ENCODE measurements at regions not wholly inside any gene's neighbourhood (a gene's known extent, or its start where the extent isn't known, plus 50 kb on each side); places are given as distances from the start of the nearest gene placed in this dataset.
"Not testable (repeated sequence)": the region's sequence is repeated elsewhere in the genome, so short reads cannot be mapped to it uniquely, and the experiment has no call there.

DNA sequence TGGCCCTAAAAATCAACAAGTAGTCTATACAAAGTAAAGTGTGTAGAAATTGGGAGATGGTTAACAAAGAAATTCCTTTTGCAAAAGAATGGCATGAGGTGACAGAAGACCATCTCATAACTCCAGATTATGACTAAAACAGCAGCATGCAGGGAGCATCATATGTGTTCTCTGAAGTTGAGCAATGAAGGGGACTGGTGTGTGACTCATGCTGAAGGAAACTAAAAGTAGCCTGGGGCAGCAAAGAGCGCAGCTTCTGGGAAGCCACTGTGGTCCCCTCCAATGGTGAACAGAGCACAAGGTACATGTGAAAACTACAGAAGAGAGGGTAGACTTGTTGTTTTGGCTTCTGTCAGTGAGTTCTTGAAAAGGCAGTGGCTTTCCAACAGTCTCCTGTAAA, 133.4 kb downstream of the MACC1 start:
- peak; percentile 59 for DNase-seq

GRCh38 chr7:20079080-20079479, 138.1 kb downstream of the MACC1 start:
- DNase-seq = no peak

DNA sequence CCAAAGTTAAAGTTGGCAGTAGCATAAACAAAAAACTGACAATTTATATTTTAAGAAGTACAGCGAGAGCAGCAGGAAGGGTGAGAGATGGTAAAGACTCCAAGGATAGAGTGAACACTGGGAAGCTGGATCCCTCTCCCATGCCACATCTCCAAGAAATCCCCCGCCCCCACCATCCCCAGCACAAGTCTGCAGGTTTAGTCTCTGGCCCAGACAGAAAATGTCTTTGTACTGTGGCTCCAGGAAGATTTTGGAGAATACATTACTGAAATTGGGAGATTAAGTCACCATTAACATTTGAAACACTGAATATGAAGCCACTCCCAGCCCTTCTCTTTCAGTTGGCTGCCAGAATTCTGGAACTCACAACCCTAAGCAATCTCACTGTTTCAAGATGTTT, 140.3 kb downstream of the MACC1 start:
- DNase-seq = no peak

DNA sequence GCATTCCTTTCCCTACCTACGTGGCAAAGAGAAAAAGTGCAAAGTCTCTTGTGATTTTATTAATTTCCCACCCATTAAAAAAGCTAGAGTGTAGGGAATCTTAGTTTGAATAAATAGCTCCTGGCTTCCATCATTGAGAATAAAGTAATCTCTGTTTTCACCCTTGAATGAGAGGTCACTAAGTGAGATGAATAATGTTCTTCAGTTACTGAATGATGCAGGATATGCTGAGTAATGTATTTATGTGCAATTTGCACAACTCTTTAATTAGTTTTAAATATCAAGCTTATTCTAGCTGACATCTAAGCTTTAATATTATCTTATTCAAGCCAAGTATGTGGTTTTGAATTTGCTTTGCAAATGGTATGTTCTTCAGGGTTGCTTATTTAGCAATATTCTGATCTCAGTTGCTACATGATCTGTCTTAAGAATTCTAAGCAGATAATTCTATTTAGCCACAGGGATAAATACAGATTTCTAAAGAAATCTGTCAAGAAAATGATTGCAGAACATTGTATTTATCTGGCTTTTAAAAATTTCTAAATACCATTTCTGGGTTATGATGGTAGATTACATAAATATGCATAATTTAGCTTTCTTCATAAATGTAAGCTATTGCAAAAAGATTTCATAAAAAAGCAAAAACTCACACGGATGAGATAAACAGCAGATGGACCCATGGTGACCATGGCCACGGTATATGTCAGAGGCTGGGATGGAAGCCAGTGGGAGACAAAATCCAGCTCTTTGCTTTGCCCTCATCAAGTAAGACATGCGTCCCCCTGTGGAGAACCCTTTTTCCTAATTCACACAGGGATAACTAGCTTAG, 141.0 kb downstream of the MACC1 start:
- DNase-seq = peak; percentile 14

GRCh38 chr7:20075440-20075839, 141.7 kb downstream of the MACC1 start:
- DNase-seq = no peak

DNA sequence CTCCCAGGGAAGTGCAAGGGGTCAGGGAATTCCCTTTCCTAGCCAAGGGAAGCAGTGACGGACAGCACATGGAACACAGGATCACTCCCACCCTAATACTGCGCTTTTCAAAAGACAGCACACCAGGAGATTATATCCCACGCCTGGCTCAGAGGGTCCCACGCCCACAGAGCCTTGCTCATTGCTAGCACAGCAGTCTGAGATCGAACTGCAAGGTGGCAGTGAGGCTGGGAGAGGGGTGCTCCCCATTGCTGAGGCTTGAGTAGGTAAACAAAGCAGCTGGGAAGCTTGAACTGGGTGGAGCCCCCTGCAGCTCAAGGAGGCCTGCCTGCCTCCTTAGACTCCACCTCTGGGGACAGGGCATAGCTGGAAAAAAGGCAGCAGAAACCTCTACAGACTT, 149.2 kb downstream of the MACC1 start:
- DNase-seq = not testable (repeated sequence)

DNA sequence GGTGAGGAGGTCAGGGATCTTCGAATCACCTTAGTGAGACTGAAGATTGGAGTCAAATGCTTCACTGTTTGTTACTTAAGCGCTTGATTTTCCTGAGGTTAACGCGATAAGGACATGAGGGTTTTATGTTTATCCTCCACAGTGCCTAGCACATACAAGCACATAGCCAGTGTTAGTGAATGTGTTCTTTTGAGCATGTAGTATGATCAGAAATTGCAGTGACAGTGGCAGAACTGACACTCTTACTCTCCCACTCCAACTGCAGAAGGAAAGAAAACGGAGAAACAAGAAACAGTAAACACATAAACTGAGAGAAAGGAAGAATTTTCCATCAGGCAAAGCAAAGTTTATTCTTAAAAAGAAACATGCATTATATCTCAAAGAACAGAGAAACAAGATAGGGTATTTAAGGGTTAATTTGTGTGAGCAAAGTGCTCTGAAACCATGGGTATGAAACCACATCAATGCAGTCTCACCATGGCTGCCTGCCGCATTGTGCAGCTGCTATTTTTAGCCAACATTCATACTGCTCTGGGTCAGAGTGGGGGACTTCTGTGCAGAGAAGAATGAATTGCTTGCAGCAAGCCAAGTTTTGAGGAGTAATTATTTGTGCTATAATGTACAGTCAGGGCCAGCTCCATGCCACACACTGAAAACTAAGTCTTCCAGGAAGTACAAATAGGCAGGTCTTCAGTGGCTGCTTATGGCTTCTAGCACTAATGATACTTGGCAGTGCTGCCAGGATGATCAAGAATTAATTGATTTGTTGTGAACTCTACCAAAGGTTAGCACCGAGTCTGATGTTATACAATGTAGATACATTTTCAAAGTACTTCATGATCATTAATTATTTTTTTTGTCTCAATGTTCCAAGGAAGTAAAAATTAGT, 152.0 kb downstream of the MACC1 start:
- peak; percentile 88 for DNase-seq

- peak; percentile 69 for DNase-seq
These were observed 152.8 kb downstream of the MACC1 start for GRCh38 chr7:20064181-20064970.

DNA sequence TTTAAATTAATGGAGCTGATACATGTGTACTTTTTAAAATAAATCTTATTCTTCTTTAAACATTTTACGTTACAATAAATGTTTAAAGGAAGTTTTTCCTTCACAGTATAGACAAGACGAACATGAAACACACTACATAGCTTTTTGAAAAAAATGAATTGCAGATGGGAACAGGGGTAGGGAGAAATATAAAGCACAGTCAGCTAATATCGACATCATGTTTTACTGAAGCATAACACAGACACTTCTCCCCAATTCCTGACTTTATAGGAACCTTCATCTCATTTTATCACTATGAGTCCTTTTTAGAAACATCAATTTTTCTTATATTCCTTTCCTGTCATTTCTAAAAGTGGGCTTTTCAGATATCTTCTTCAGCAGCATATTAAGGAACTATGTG, 153.5 kb downstream of the MACC1 start:
- no peak for DNase-seq

DNA sequence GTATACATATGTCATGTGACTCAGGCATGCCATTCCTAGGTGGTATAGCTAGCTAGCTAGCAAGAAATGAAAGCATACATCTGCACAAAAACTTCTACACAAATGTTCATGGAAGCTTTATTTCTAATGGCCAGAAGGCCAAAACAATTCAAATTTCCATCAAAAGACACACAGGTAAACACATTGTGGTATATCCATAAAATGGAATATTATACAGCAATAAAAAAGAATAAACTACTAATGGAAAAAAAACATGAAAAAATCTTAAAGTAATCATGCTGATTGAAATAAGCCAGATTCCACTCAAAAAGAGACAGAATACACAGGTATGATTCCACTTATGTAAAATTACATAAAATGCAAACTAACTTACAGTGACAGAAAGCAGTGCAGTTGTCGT, 154.3 kb downstream of the MACC1 start:
- no peak for DNase-seq

- DNase-seq = no peak
These were observed 163.7 kb downstream of the MACC1 start for GRCh38 chr7:20053334-20054104.

- no peak for DNase-seq
These were observed 166.8 kb downstream of the MACC1 start for GRCh38 chr7:20050241-20050966.

DNA sequence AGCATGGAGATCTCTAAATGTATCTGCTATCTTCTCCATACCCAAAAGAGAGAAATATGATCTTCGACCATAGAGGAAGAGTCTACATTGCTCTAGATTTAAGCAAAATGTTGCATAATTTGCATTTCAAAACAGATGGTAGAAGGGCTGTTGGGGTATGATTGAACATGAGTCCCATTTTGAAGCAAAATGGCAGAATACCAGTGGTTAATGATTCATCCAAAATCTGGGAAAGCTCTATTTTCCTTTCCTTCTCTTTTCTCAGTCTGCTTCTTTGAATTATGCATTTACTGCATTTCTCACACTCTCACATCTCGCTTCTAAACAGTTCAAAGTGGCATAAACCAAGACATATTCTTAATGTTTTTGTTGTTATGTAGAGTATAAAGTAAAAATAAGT, 178.5 kb downstream of the MACC1 start:
- DNase-seq = peak; percentile 19

DNA sequence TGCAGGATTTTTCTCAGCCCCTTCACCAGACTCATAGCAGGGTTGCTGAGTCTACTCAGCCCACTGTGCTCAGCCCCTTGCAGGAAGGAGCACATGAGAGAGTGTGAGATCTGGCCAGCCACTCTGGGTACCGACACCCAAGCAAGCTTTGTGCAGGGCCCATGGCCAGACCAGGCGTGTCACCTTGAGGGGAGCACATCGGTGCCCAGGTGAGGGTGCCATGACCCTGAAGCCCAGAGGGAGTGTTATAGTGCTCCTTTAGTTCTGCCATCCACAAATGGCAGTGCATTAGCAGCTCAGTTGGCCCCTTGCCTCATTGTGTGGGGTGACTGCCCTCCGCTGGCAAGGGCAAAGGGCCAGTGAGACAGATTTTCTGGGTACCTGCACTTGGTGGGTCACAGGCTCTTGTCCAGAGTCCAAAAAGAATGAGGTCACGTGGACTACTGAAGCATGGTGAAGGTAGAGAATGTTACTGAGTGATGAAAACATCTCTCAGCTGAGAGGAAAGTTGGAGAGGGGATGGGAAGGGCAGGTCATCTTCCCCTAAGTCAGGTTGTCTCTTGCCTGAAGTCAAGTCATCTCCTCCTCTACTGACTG, 181.8 kb downstream of the MACC1 start:
- no peak for DNase-seq

GRCh38 chr7:20033621-20034400, 183.4 kb downstream of the MACC1 start:
- DNase-seq = peak; percentile 92

DNA sequence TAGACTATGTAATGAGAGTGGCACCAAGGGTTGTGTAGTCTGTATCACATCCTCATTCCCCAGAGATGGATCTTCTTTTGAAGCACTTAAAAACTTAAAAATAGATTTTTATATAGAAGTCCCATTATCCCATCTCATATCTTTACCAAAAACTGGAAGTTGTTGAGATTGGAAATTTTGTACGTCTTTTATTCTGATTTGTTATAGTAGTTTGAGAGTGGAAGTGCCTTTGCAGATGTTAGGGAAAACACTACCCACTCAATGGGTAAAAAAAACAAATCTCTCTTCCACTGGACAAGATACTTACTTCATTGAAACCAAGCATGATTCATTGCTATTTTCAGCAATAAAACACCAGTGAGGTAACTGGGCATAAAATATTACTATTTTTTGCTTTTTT, 184.4 kb downstream of the MACC1 start:
- no peak for DNase-seq

DNA sequence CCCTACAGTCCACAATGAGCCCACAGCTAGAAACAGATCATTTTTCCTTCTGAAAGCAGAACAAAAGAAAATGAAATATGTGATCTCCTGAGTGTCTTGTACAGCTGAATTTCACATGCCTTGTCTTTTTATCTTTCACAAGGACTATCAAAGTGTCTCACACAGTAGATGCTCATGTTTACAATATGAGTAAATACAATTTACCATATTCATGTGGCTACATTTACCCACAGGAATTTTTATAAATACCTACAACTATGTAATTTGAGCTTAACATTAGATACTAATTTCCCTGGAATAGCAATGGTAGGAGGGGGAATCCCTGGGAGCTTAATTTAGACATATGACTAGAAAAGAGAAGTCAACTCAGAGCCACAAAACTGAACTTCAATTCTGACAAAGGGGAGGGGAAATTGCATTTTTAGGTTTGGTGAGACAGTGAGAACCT, 186.2 kb downstream of the MACC1 start:
- peak; percentile 73 for DNase-seq

DNA sequence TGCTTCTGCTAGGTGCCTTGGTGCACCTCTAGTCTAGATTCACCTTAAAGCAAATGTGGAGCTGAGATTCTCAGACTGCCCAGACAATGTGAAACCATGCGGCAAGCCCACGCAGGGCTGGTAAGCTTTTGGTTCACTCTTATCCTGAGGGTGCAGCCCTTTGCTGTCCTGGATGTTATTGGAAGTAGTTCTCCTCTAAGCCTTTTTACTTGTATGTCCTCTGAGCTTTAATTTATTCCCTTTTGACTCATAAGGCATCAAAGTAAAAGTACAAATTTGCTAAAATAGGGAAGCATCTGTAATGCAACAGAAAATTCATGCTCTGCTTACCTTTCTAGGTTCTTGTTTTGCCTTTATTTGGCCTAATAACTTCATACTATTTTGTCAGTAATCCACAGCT, 186.8 kb downstream of the MACC1 start:
- DNase-seq = no peak

DNA sequence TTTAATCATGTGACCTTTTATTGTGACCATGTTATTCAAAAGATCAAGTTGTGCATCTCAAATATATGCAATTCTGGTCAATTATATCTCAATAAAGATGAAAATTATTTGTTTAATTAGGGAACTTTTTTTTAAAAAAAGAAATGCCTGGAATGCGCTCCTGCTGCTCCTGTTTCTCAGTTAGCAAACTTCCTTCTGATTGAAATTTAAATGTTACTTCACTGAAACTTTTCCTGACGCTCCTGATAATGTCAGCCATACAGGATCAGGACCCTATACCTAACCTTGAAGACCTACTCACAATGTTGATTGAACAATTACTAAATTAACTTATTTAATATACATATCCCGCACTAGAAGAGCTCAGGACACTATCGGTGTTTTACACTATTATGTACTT, 190.4 kb downstream of the MACC1 start:
- DNase-seq = no peak

DNA sequence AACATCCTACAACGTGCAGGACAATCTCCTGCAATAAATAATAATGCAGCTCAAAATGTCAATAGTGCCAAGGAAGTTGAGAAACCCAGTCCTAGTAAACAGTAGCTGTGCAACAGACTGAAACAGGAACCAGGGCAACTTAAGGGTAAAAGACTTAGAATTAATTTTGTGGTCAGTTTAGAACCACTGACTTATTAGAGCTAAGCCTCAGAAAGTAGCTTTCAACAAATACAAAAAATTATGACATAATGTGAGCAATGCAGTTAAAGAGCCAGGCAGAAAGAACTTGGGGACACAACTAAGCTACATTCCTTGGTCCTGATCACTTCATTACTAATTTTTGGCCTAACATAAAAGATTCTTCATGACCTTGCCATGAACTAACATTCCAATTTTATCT, 195.4 kb downstream of the MACC1 start:
- DNase-seq = peak; percentile 51
